ENCODE measurements at regions not wholly inside any gene's neighbourhood (a gene's known extent, or its start where the extent isn't known, plus 50 kb on each side); places are given as distances from the start of the nearest gene placed in this dataset.

GRCh38 chr3:157578181-157578580 is 75.0 kb upstream of the VEPH1 start:
- Histone ChIP-seq H2BK12ac (ENCODE audit: low read depth, low read length) (no peak overlapping the region), H3K36me3 (ENCODE audit: control insufficient read depth in 2 of 4, insufficient read depth in 4 of 4, low read length in 3 of 4) (no peaks in the 10 kb centered on the region), H3K9me3 (ENCODE audit: insufficient read depth in 2 of 2, low read depth in 1 of 2, low read length in 1 of 2) (no peaks in the 10 kb centered on the region), H2AFZ (ENCODE audit: low read length) (no peak overlapping the region), H3K56ac (replicated peaks; ENCODE audit: insufficient read length, low read depth, low read length) (no peak overlapping the region), H4K5ac (ENCODE audit: insufficient read length, low read depth, low read length) (no peak overlapping the region), H2AK5ac (ENCODE audit: low read depth, low read length) (no peak overlapping the region), H3K4ac (replicated peaks; ENCODE audit: insufficient read length, low read depth, low read length) (no peak overlapping the region), H2BK15ac (ENCODE audit: low read length) (no peak overlapping the region), H3K4me3 (ENCODE audit: extremely low read depth in 1 of 4, insufficient read depth in 2 of 4, low read depth in 3 of 4, low read length in 4 of 4) (no peak overlapping the region), H3K18ac (ENCODE audit: extremely low read depth, low read length) (no peak overlapping the region), H3K27me3 (replicated peaks in 1 of 4; ENCODE audit: control insufficient read depth in 3 of 4, extremely low read depth in 1 of 4, insufficient read depth in 3 of 4, low read length in 3 of 4) (no peaks in the 10 kb centered on the region), H3K79me1 (ENCODE audit: low read depth, low read length) (no peaks in the 10 kb centered on the region), H4K20me1 (replicated peaks in 1 of 2; ENCODE audit: control insufficient read depth in 1 of 2, insufficient read depth in 2 of 2, low read length in 2 of 2) (no peaks in the 10 kb centered on the region), H2BK20ac (ENCODE audit: low read length) (no peak overlapping the region), H3K23ac (ENCODE audit: insufficient read length) (no peak overlapping the region), H3K79me2 (ENCODE audit: control insufficient read depth in 1 of 2, insufficient read depth in 2 of 2, low read length in 2 of 2) (no peaks in the 10 kb centered on the region), H4K8ac (ENCODE audit: extremely low read depth, insufficient read depth, low read length) (no peak overlapping the region), H3K27ac (ENCODE audit: low read depth, low read length) (no peak overlapping the region), H2BK5ac (ENCODE audit: low read depth, low read length) (no peak overlapping the region), H3K4me1 (replicated peaks in 1 of 4; ENCODE audit: control insufficient read depth in 3 of 4, insufficient read depth in 4 of 4, low read length in 3 of 4) (no peaks in the 10 kb centered on the region), H3K9ac (replicated peaks in 1 of 4; ENCODE audit: extremely low read depth in 1 of 4, low read depth in 3 of 4, low read length in 3 of 4) (no peak overlapping the region), H3K4me2 (ENCODE audit: insufficient read depth in 1 of 2, low read depth in 2 of 2, low read length in 2 of 2) (no peak overlapping the region), H3K14ac (ENCODE audit: insufficient read length) (no peak overlapping the region), H4K91ac (replicated peaks; ENCODE audit: insufficient read length, low read length) (no peak overlapping the region), H3K23me2 (ENCODE audit: low read depth, low read length) (no peaks in the 10 kb centered on the region), H2BK120ac (replicated peaks; ENCODE audit: low read depth, low read length) (no peak overlapping the region)
- DNase-seq (ENCODE audit: low read depth in 1 of 2, low spot score in 2 of 2) (no peak), FAIRE-seq (no peak)
- ChIA-PET CTCF (ENCODE audit: partially characterized antibody) (interaction anchor here (1.4 kb wide), 1 partner anchor 28 kb away, joined by 5 read pairs; no protein-coding TSS in a partner anchor), POLR2A (ENCODE audit: partially characterized antibody) (no interaction called here)
- TF ChIP-seq TAF7 (optimal IDR thresholded peaks at IDR 0.05; ENCODE audit: borderline replicate concordance, low read depth, low read length) (no peak), RNF2 (IDR thresholded peaks at IDR 0.05; ENCODE audit: borderline replicate concordance, low read depth, low read length, missing control alignments, poor library complexity, severe bottlenecking) (no peak), SP2 (IDR thresholded peaks at IDR 0.05; ENCODE audit: low read length) (no peak), KDM5A (IDR thresholded peaks at IDR 0.05; ENCODE audit: low read length) (no peak)
- WGBS, 2 experiments (ENCODE audit: extremely low coverage in 1 of 2, insufficient coverage in 1 of 2, insufficient read length in 1 of 2, insufficient replicate concordance in 2 of 2, low coverage in 1 of 2, low lambda C conversion rate in 2 of 2, missing lambda C conversion rate in 1 of 2), result 84% methylated on average over 3 of the region's 3 CpGs; no CpG with 5 or more reads in 1 of the 2 experiments
